HCT116 (cell line): ENCODE measurements at regions not wholly inside any gene's neighbourhood (a gene's known extent, or its start where the extent isn't known, plus 50 kb on each side); places are given as distances from the start of the nearest gene placed in this dataset.

Experiments
- ATAC-seq: fragments of 200-7000 bp; cut with Tn5 transposase; 2 replicates; pipeline ENCODE4 v1.9.1; 2020; ENCODE audit warnings: mild to moderate bottlenecking, moderate library complexity
- BruUV-seq: library from RNA; stranded (reverse); fragments of 400-500 nt; replicated peaks from 2 replicates; lab custom pipeline; 2021; lab: Mats Ljungman, UMichigan
- CTCF ChIA-PET: fragments of 300-600 bp; sonication (Branson Sonifier 250); formaldehyde crosslinking; loops from one replicate; lab custom pipeline; 2021; ENCODE audit warnings: antibody characterized with exemption; lab: Charles Lee
- POLR2A ChIA-PET: fragments of 300-600, 350-600 bp; sonication (Branson Sonifier 250); formaldehyde crosslinking; loops from one replicate; lab custom pipeline; 2021; ENCODE audit warnings: antibody characterized with exemption; lab: Charles Lee
- RAD21 ChIA-PET, 2 experiments: fragments of 300-600 bp; sonication (Branson Sonifier 250); formaldehyde crosslinking; loops; one replicate each; lab custom pipeline; 2023; ENCODE audit warnings: low total read pairs in 2 of 2; ENCODE audit not compliant: uncharacterized antibody in 2 of 2, unreplicated experiment in 2 of 2, low non-redundant PET in 1 of 2; lab: Charles Lee
- DNase-seq: peaks from one replicate; pipeline ENCODE4 v3.0.0-alpha.2; 2010; ENCODE audit warnings: low read depth, low spot score
- H2AFZ ChIP-seq: fragments of 200-600 bp; shearing (Covaris generic), sonication (generic); 2 replicates; pipeline ENCODE4 v1.6.1; 2017; ENCODE audit warnings: low read depth, mixed run types, mixed read lengths, antibody characterized with exemption, low read length; ENCODE audit not compliant: poor library complexity, severe bottlenecking
- H3K27ac ChIP-seq: 2 replicates; pipeline ENCODE4 v1.5.1; 2012; ENCODE audit warnings: low read depth, low read length
- H3K27me3 ChIP-seq: fragments of 200-600 bp; sonication (generic); 2 replicates; pipeline ENCODE4 v1.6.1; 2016; ENCODE audit warnings: mixed run types, low read length, mixed read lengths; ENCODE audit not compliant: insufficient read depth
- H3K36me3 ChIP-seq, 2 experiments: fragments of 200-500 bp in 1 of 2; fragments of 200-600 bp in 1 of 2; sonication (Bioruptor generic) in 1 of 2; sonication (generic) in 1 of 2; 2 replicates each; pipeline versions ENCODE4 v1.5.1 to v1.6.1; 2014 to 2016; ENCODE audit warnings: low read length in 2 of 2, inconsistent platforms in 1 of 2, mixed read lengths in 1 of 2, mixed run types in 1 of 2; ENCODE audit not compliant: insufficient read depth in 2 of 2, control insufficient read depth in 1 of 2
- H3K4me1 ChIP-seq, 2 experiments: fragments of 200-600 bp in 1 of 2; sonication (generic) in 1 of 2; 2 replicates each; pipeline versions ENCODE4 v1.5.1 to v1.6.1; 2012 to 2017; ENCODE audit warnings: low read length in 2 of 2, inconsistent platforms in 1 of 2, mild to moderate bottlenecking in 1 of 2, mixed read lengths in 1 of 2, mixed run types in 1 of 2, moderate library complexity in 1 of 2; ENCODE audit not compliant: insufficient read depth in 2 of 2, control insufficient read depth in 1 of 2
- H3K4me2 ChIP-seq: fragments of 200-600 bp; sonication (generic); 2 replicates; pipeline ENCODE4 v1.6.1; 2017; ENCODE audit warnings: mixed run types, low read length, mixed read lengths
- H3K4me3 ChIP-seq, 2 experiments: fragments of 200-600 bp in 1 of 2; sonication (generic) in 1 of 2; replicated peaks in 1 of 2; 2 replicates each; pipeline ENCODE4 v1.5.1; 2011 to 2016; ENCODE audit warnings: low read length in 2 of 2, control low read depth in 1 of 2, low read depth in 1 of 2, mild to moderate bottlenecking in 1 of 2, mixed read lengths in 1 of 2, mixed run types in 1 of 2
- H3K79me2 ChIP-seq: fragments of 200-600 bp; sonication (generic); 2 replicates; pipeline ENCODE4 v1.6.1; 2017; ENCODE audit warnings: mild to moderate bottlenecking, mixed run types, low read length, moderate library complexity, mixed read lengths; ENCODE audit not compliant: insufficient read depth
- H3K9ac ChIP-seq: fragments of 200-600 bp; sonication (generic); 2 replicates; pipeline ENCODE4 v1.6.1; 2016; ENCODE audit warnings: low read length, mixed read lengths
- H3K9me2 ChIP-seq: fragments of 200-600 bp; sonication (generic), shearing (Covaris generic); 2 replicates; pipeline ENCODE4 v1.6.1; 2017; ENCODE audit warnings: mixed run types, mild to moderate bottlenecking, moderate library complexity; ENCODE audit not compliant: insufficient read depth
- H3K9me3 ChIP-seq, 2 experiments: fragments of 200-500 bp in 1 of 2; fragments of 200-600 bp in 1 of 2; sonication (Bioruptor generic) in 1 of 2; sonication (generic) in 1 of 2; 2 replicates each; pipeline ENCODE4 v1.6.1; 2014 to 2017; ENCODE audit warnings: low read length in 2 of 2, mixed read lengths in 2 of 2, inconsistent platforms in 1 of 2, low read depth in 1 of 2, mild to moderate bottlenecking in 1 of 2, mixed run types in 1 of 2, moderate library complexity in 1 of 2; ENCODE audit not compliant: control insufficient read depth in 1 of 2, insufficient read depth in 1 of 2
- H4K20me1 ChIP-seq: fragments of 200-600 bp; sonication (generic), shearing (Covaris generic); 2 replicates; pipeline ENCODE4 v1.6.1; 2017; ENCODE audit warnings: mixed run types, mild to moderate bottlenecking, moderate library complexity; ENCODE audit not compliant: insufficient read depth
- ATF3 ChIP-seq: IDR thresholded peaks from 2 replicates; pipeline ENCODE4 v1.6.1; 2012
- CBX3 ChIP-seq: IDR thresholded peaks from 2 replicates; pipeline ENCODE4 v1.6.1; 2012; ENCODE audit warnings: low read depth
- EGR1 ChIP-seq: IDR thresholded peaks from 2 replicates; pipeline ENCODE4 v1.6.1; 2012; ENCODE audit warnings: low read depth
- ELF1 ChIP-seq: IDR thresholded peaks from 2 replicates; pipeline ENCODE4 v1.6.1; 2012; ENCODE audit warnings: low read depth, borderline replicate concordance
- EZH2 ChIP-seq: fragments of 200-600 bp; sonication (generic); IDR thresholded peaks from 2 replicates; pipeline ENCODE4 v1.6.1; 2017; ENCODE audit warnings: antibody characterized with exemption, mixed run types
- FOSL1 ChIP-seq: IDR thresholded peaks from 2 replicates; pipeline ENCODE4 v1.6.1; 2012; ENCODE audit warnings: low read depth
- JUND ChIP-seq: IDR thresholded peaks from 2 replicates; pipeline ENCODE4 v1.6.1; 2012
- POLR2AphosphoS5 ChIP-seq: IDR thresholded peaks from 2 replicates; pipeline ENCODE4 v1.6.1; 2011; ENCODE audit warnings: mild to moderate bottlenecking, low read depth, low read length, moderate library complexity
- SIN3A ChIP-seq: IDR thresholded peaks from 2 replicates; pipeline ENCODE4 v1.6.1; 2012; ENCODE audit warnings: low read depth
- SP1 ChIP-seq: IDR thresholded peaks from 2 replicates; pipeline ENCODE4 v1.6.1; 2012; ENCODE audit warnings: low read depth
- TCF7L2 ChIP-seq: IDR thresholded peaks from 2 replicates; pipeline ENCODE4 v1.7.0; 2011; ENCODE audit warnings: borderline replicate concordance, inconsistent platforms; ENCODE audit not compliant: insufficient read depth, insufficient read length; ENCODE audit errors: extremely low read depth
- ZNF274 ChIP-seq: fragments of 200-500 bp; sonication (Bioruptor generic); IDR thresholded peaks from 2 replicates; pipeline ENCODE4 v1.6.1; 2014; ENCODE audit warnings: mild to moderate bottlenecking, low read depth, low read length, inconsistent platforms
- intact Hi-C: fragments of 100-400 bp; cut with micrococcal nuclease; formaldehyde crosslinking; loops from 2 replicates; pipeline ENCODE4 v1.10.0; 2022

- no TSS peak for BruUV-seq
- Histone ChIP-seq H3K4me3 (no peak overlapping the region), H3K9me3 (peaks cover 0 to 5% of the 10 kb centered on the region in 2 experiments; a peak in 2 of 4 replicates), H3K27me3 (no peaks in the 10 kb centered on the region), H3K9me2 (no peaks in the 10 kb centered on the region), H3K4me2 (no peak overlapping the region), H3K36me3 (no peaks in the 10 kb centered on the region), H3K27ac (no peak overlapping the region), H3K4me1 (no peaks in the 10 kb centered on the region), H2AFZ (no peak overlapping the region), H4K20me1 (no peaks in the 10 kb centered on the region), H3K79me2 (no peaks in the 10 kb centered on the region), H3K9ac (no peak overlapping the region)
- RAD21 ChIA-PET = no interaction called here
- CTCF ChIA-PET = no interaction called here
- TF ChIP-seq POLR2AphosphoS5 = no peak
- TF ChIP-seq CBX3 = no peak
- TF ChIP-seq EZH2 = no peak
- TF ChIP-seq EGR1 = no peak
- no peak for TF ChIP-seq FOSL1
- DNase-seq = no peak
- ATAC-seq = no peak
- intact Hi-C loops = no loop called here
- POLR2A ChIA-PET = no interaction called here
Measured at GRCh38 chr11:23846902-23847422, 649.9 kb upstream of the LUZP2 start.

- Histone ChIP-seq H3K27me3 (no peaks in the 10 kb centered on the region), H3K36me3 (no peaks in the 10 kb centered on the region), H4K20me1 (no peaks in the 10 kb centered on the region), H3K27ac (no peak overlapping the region), H3K4me3 (no peak overlapping the region), H3K9me3 (peaks cover 0 to 9% of the 10 kb centered on the region in 2 experiments; a peak in 2 of 4 replicates), H3K9ac (no peak overlapping the region), H2AFZ (no peak overlapping the region), H3K9me2 (no peaks in the 10 kb centered on the region), H3K4me2 (no peak overlapping the region), H3K79me2 (no peaks in the 10 kb centered on the region), H3K4me1 (no peaks in the 10 kb centered on the region)
- RAD21 ChIA-PET = no interaction called here
- DNase-seq (no peak), ATAC-seq (no peak)
- BruUV-seq = no TSS peak
- CTCF ChIA-PET = no interaction called here
- POLR2A ChIA-PET = no interaction called here
- no peak for TF ChIP-seq SIN3A
- TF ChIP-seq SP1 = no peak
- no peak for TF ChIP-seq ELF1
- no peak for TF ChIP-seq CBX3
- no peak for TF ChIP-seq ZNF274
- no peak for TF ChIP-seq EGR1
- TF ChIP-seq EZH2 = no peak
- TF ChIP-seq TCF7L2 = no peak
- no peak for TF ChIP-seq ATF3
- no peak for TF ChIP-seq JUND
- intact Hi-C loops = no loop called here
Measured at GRCh38 chr11:23851216-23851615, 645.6 kb upstream of the LUZP2 start.
